ENCODE measurements at regions not wholly inside any gene's neighbourhood (a gene's known extent, or its start where the extent isn't known, plus 50 kb on each side); places are given as distances from the start of the nearest gene placed in this dataset.

GRCh38 chr2:18423636-18424035, 136.8 kb downstream of the RDH14 start:
- TF ChIP-seq SMAD1 (IDR thresholded peaks at IDR 0.05; ENCODE audit: low read depth, partially characterized antibody), result no peak
- no peak for TF ChIP-seq ESRRA (IDR thresholded peaks at IDR 0.05; ENCODE audit: low read length)
- no peak for TF ChIP-seq ZBTB11 (CRISPR knock-in tag; IDR thresholded peaks at IDR 0.05)
- TF ChIP-seq ZBTB40 (IDR thresholded peaks at IDR 0.05; ENCODE audit: borderline replicate concordance), result no peak
- no peak for TF ChIP-seq FOXK2 (IDR thresholded peaks at IDR 0.05)
- TF ChIP-seq ZSCAN29 (IDR thresholded peaks at IDR 0.05), result no peak
- no peak for TF ChIP-seq TCF12 (IDR thresholded peaks at IDR 0.05; ENCODE audit: low read depth, low read length)
- TF ChIP-seq STAT1 (conservative IDR thresholded peaks at IDR 0.05), result no peak
- TF ChIP-seq SMAD5 (IDR thresholded peaks at IDR 0.05; ENCODE audit: low read depth), result no peak
- TF ChIP-seq RBBP5 (conservative IDR thresholded peaks at IDR 0.05), result no peak
- TF ChIP-seq RELB (IDR thresholded peaks at IDR 0.05; ENCODE audit: low read depth), result no peak
- TF ChIP-seq STAT3 (IDR thresholded peaks at IDR 0.05; ENCODE audit: low read depth, low read length), result no peak
- no peak for TF ChIP-seq MTA3 (IDR thresholded peaks at IDR 0.05; ENCODE audit: borderline replicate concordance, low read length)
- no peak for TF ChIP-seq EED (IDR thresholded peaks at IDR 0.05; ENCODE audit: low read depth)
- TF ChIP-seq RAD21 (IDR thresholded peaks at IDR 0.05; ENCODE audit: insufficient read depth, low read depth, low read length), result no peak
- RAD21 ChIA-PET (ENCODE audit: unreplicated experiment), result no interaction called here
- no peak overlapping the region for H2AFZ ChIP-seq (ENCODE audit: control insufficient read depth, low read depth, low read length)
- SMC1A ChIA-PET (ENCODE audit: uncharacterized antibody, unreplicated experiment), result interaction anchor here (0.8 kb wide), 1 partner anchor 76 kb away, joined by 3 read pairs; no protein-coding TSS in a partner anchor
- intact Hi-C loops (cut with micrococcal nuclease; ENCODE audit: unreplicated experiment) (no loop called here), in situ Hi-C loops (cut with MboI) (no loop called here)
- H3K36me3 ChIP-seq (ENCODE audit: control insufficient read depth in 2 of 2, insufficient read depth in 2 of 2, low read length in 1 of 2), result no peaks in the 10 kb centered on the region
- BruUV-seq (replicated peaks), result no TSS peak
- no peaks in the 10 kb centered on the region for H3K4me1 ChIP-seq (ENCODE audit: control insufficient read depth, insufficient read depth, low read length)
- ATAC-seq, result no peak
- H3K4me3 ChIP-seq, result no peak overlapping the region
- no peak for DNase-seq (ENCODE audit: low read depth, low spot score)
- no peaks in the 10 kb centered on the region for H3K9me3 ChIP-seq (replicated peaks; ENCODE audit: control insufficient read depth, insufficient read depth, low read length)
- POLR2A ChIA-PET, result no interaction called here
- no peaks in the 10 kb centered on the region for H3K27me3 ChIP-seq (replicated peaks in 1 of 2; ENCODE audit: control insufficient read depth in 2 of 2, insufficient read depth in 2 of 2, low read length in 1 of 2)
- H3K9ac ChIP-seq (ENCODE audit: control insufficient read depth, insufficient read depth, low read length), result no peak overlapping the region
- H3K4me2 ChIP-seq (ENCODE audit: control insufficient read depth, insufficient read depth), result no peak overlapping the region
- no peak overlapping the region for H3K27ac ChIP-seq (ENCODE audit: control insufficient read depth, insufficient read depth)
- H3K79me2 ChIP-seq (ENCODE audit: control insufficient read depth, insufficient read depth, low read length), result no peaks in the 10 kb centered on the region
- no peaks in the 10 kb centered on the region for H4K20me1 ChIP-seq (ENCODE audit: control insufficient read depth, insufficient read depth)
- CTCF ChIA-PET, result interaction anchor here (0.6 kb wide), 1 partner anchor 1651 kb away, joined by 7 read pairs; no protein-coding TSS in a partner anchor
- FAIRE-seq, result no peak
